ENCODE measurements at regions not wholly inside any gene's neighbourhood (a gene's known extent, or its start where the extent isn't known, plus 50 kb on each side); places are given as distances from the start of the nearest gene placed in this dataset.
"Not testable (repeated sequence)": the region's sequence is repeated elsewhere in the genome, so short reads cannot be mapped to it uniquely, and the experiment has no call there.

- no peak for DNase-seq
Measured at GRCh38 chr15:58362262-58362922, 69.4 kb upstream of the LIPC start.

DNA sequence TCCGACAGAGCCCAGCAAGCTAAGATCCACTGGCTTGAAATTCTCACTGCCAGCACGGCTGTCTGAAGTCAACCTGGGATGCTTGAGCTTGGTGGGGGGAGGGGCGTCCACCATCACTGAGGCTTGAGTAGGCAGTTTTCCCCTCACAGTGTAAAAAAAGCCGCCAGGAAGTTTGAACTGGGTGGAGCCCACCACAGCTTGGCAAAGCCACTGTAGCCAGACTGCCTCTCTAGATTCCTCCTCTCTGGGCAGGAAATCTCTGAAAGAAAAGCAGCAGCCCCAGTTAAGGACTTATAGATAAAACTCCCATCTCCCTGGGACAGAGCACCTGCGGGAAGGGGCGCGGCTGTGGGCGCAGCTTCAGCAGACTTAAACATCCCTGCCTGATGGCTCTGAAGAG lies 68.7 kb upstream of the LIPC start:
- DNase-seq = not testable (repeated sequence)

DNA sequence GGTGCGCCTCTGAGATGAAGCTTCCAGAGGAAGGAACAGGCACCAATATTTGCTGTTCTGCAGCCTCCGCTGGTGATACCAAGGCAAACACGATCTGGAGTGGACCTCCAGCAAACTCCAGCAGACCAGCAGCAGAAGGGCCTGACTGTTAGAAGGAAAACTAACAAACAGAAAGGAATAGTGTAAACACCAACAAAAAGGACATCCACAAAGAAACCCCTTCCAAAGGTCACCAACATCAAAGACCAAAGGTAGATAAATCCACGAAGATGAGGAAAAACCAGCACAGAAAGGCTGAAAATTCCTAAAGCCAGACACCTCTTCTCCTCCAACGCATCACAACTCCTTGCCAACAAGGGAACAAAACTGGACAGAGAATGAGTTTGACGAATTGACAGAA lies 68.1 kb upstream of the LIPC start:
- DNase-seq = not testable (repeated sequence)

DNA sequence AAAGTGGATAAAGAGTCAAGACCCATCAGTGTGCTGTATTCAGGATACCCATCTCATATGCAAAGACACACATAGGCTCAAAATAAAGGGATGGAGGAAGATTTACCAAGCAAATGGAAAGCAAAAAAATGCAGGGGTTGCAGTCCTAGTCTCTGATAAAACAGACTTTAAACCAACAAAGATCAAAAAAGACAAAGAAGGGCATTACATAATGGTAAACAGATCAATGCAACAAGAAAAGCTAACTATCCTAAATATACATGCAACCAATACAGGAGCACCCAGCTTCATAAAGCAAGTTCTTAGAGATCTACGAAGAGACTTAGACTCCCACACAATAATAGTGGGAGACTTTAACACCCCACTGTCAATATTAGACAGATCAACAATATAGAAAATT lies 66.7 kb upstream of the LIPC start:
- DNase-seq = not testable (repeated sequence)

- DNase-seq = no peak
Measured at GRCh38 chr15:58369261-58369701, 62.5 kb upstream of the LIPC start.

- no peak for DNase-seq
Measured at GRCh38 chr15:58369956-58370355, 61.8 kb upstream of the LIPC start.

GRCh38 chr15:58374147-58374546 lies 57.6 kb upstream of the LIPC start:
- DNase-seq = no peak

- DNase-seq = no peak
Measured at GRCh38 chr15:58377193-58377592, 54.6 kb upstream of the LIPC start.

- DNase-seq = no peak
Measured at GRCh38 chr15:58378241-58379085, 53.3 kb upstream of the LIPC start.

- DNase-seq = not testable (repeated sequence)
Measured at GRCh38 chr15:58379454-58379853, 52.3 kb upstream of the LIPC start.

- no peak for DNase-seq
Measured at GRCh38 chr15:58380280-58380945, 51.4 kb upstream of the LIPC start.

DNA sequence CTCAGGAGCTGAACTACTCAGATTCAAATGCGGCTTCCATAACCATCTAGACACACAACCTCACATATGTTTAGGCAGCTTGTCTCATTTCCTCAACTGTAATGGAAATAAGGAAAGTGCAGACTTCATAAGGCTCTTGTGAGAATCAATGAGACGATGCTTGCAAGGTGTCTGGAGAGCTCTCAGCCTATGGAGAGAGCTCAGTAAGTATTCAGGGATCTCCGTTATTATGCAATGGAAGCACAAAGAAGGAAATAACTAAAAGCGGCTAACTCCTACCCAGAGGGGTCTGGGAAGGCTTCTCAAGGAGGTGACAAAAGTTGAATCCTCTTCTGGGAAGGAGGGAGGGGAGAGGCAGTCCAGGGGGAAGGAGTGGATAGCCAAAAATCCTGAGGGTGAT lies 50.1 kb upstream of the LIPC start:
- DNase-seq = no peak
